ENCODE measurements at regions not wholly inside any gene's neighbourhood (a gene's known extent, or its start where the extent isn't known, plus 50 kb on each side); places are given as distances from the start of the nearest gene placed in this dataset.

DNA sequence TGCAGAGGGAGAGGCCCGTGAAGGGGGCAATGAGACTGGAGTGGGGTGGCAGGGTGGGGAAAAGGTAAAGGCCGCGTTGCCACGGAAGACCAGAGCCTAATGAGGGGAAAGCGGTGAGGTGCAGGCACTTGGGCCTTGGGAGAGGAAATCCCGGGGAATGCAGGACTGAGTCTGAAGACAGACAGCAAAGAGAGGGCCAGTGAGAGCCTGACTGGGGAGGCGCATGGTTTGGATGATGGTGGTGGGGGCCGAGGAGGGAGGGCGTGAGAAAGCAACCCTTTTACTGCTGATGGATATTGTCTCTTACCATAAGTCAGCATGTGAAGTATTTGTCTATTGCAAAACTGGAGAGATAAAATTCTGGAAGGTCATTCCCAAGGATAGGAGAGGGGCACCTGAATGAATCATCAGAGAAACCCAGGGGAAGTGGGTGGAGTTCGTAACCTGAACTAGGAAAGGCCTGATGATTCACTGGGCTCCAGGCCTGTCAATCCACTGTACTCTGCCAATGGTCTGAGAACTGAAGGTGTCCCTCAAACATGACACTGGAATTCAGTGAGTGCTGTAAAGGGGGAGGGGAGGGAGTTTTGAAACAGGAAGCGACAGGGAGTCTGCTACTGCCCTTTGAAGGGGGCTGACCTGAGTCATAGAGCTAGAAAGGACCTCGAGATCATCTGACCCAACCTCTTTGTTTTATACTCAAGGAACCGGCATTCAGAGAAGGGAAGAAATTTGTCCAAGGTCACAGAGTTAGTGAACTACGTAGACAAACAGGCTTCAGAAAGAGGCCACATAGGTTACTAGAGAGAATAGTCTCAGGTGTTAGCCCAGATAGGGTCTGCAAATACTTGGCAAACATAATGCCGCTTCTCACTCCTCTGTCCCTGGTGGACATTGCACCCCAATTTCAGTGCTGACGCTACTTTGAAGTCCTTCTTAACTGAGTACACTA is 52.2 kb downstream of the NALF2 start:
- TF ChIP-seq YY1 (IDR thresholded peaks at IDR 0.05; ENCODE audit: insufficient read depth, insufficient read length) (no peak), ZNF274 (IDR thresholded peaks at IDR 0.05; ENCODE audit: low read depth, low read length) (no peak)

Data from NT2/D1 (cell line).